ENCODE measurements at regions not wholly inside any gene's neighbourhood (a gene's known extent, or its start where the extent isn't known, plus 50 kb on each side); places are given as distances from the start of the nearest gene placed in this dataset.

DNA sequence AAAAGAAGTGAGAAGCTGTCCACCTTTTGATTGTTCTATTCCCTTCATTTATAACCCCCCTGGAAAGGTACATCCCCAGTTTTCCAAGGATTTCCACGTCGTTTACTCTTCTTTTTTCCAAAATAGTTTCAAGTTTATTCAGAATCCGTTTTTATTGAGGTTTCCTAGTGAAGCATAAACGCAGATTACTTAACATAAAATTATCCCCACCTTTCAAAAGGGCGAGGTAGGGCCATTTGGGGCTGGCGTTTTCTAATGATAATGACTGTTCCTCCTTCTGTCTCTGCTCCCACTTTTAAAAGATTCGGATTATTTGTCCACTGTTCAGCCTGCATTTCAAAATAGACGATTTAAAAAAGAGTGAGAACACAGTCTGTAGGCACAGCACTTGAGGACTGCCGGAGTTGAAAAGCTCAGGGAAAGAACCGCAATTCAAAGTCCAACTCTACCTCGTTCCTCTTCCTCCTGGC is 165.2 kb upstream of the PPP1R3A start:
- TF ChIP-seq CTCF (IDR thresholded peaks at IDR 0.05) (no peak), POLR2A (IDR thresholded peaks at IDR 0.05) (no peak)

Measured in adrenal gland (tissue), 5 donors.